ENCODE measurements at regions not wholly inside any gene's neighbourhood (a gene's known extent, or its start where the extent isn't known, plus 50 kb on each side); places are given as distances from the start of the nearest gene placed in this dataset.

DNA sequence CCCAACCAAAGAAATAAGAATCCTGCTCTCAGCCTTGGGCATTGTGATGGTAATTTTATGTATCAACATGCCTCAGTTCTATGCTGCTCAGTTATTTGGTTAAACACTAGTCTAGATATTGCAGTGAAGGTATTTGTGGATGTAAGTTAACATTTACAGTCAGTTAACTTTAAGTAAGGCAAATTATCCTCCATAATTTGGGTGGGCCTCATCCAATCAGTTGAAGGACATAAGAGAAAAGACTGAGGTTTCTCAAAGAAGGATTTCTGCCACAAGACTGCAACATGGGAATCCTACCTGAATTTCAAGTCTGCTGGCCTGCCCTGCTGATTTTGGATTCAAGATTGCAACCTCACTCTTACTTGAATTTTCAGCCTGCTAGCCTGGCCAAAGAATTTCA is 975.5 kb upstream of the ACVR2A start:
- in situ Hi-C loops (cut with MboI; ENCODE audit: low pct_unique_long_range_greater_than_20kb, low sequenced_read_pairs, unreplicated experiment): no loop called here
- TF ChIP-seq, protein P1, sequence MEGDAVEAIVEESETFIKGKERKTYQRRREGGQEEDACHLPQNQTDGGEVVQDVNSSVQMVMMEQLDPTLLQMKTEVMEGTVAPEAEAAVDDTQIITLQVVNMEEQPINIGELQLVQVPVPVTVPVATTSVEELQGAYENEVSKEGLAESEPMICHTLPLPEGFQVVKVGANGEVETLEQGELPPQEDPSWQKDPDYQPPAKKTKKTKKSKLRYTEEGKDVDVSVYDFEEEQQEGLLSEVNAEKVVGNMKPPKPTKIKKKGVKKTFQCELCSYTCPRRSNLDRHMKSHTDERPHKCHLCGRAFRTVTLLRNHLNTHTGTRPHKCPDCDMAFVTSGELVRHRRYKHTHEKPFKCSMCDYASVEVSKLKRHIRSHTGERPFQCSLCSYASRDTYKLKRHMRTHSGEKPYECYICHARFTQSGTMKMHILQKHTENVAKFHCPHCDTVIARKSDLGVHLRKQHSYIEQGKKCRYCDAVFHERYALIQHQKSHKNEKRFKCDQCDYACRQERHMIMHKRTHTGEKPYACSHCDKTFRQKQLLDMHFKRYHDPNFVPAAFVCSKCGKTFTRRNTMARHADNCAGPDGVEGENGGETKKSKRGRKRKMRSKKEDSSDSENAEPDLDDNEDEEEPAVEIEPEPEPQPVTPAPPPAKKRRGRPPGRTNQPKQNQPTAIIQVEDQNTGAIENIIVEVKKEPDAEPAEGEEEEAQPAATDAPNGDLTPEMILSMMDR (IDR thresholded peaks at IDR 0.05; ENCODE audit: extremely low read depth, insufficient read depth, missing control alignments): no peak
- no peak for DNase-seq (ENCODE audit: low spot score)

DNA sequence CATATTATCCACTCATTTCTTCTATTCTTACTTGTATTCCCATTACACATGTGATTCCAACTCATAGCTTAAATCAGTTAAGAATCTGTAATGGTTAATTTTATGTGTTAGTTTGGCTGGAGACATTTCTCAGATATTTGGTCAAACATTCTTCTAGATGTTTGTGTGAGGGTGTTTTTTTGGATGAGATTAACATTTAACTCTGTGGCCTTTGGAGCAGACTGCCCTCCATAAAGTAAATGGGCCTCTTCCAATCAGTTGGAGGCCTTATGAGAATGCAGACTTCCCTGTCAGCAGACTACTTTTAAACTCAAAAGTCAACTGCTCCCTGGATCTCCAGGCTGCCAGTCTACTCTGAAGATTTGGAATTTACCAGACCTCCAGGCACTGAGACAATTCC is 976.8 kb upstream of the ACVR2A start:
- TF ChIP-seq, protein P1 (IDR thresholded peaks at IDR 0.05; ENCODE audit: extremely low read depth, insufficient read depth, missing control alignments): no peak
- in situ Hi-C loops (cut with MboI; ENCODE audit: low pct_unique_long_range_greater_than_20kb, low sequenced_read_pairs, unreplicated experiment): no loop called here
- no peak for DNase-seq (ENCODE audit: low spot score)

DNA sequence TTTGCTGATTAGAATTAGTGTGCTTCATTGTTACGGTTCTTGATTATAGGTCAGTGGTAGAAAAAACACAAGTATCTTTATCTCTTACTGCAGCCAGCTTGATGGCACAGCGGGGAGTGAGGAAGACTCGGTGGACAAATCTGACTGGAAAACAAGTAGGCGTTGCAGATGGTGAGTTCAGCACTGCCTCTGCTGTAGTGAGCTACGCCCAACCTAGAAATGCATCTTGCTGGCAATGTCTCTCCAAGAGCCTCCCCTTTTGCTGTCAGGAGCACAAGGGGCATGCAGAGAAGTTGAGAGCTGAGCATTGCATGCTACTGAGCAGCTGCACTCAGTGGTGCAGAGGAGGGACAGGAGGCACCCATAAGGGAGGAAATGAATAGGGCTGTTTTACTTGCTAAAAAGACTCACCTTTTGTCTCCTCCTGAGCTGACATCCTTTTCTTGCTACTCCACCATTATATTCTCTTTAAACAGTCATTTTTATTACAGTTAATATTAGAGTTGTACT is 977.3 kb upstream of the ACVR2A start:
- in situ Hi-C loops (cut with MboI; ENCODE audit: low pct_unique_long_range_greater_than_20kb, low sequenced_read_pairs, unreplicated experiment): no loop called here
- DNase-seq (ENCODE audit: low spot score): no peak
- TF ChIP-seq, protein P1 (IDR thresholded peaks at IDR 0.05; ENCODE audit: extremely low read depth, insufficient read depth, missing control alignments): no peak

DNA sequence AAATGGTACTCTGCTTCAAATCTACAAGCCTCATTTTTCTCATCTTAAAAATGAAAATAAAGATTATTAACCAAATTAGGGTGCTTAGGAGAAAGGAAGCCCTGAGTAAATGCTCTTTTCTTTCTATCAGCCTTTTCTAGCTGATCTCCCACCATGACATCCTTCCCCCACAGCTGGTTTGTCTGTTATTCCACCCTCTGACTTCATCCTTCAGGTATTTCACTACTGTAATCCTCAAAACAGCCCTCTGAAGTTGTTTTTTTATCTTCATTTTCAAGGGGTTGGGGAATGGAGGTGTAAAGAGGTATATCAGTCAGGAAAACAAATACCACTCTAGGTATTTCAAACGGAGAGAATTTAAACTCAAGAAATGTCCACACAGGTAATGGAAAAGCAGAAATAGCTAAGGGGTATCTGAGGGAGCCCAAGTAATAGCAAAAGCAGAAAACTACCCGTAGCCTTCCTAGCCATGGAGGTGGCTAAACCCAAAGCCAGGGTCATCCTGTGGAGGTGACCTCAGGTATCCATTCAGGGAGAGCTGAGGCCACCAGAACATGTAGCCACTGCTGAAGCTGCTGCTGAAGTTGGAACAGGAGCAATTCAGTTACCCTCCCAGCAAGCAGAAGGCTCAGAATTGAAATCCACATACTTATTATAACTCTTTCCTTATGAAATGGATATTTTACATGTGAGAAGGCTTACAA is 990.9 kb upstream of the ACVR2A start:
- TF ChIP-seq, protein P1 (IDR thresholded peaks at IDR 0.05; ENCODE audit: extremely low read depth, insufficient read depth, missing control alignments): no peak
- no peak for DNase-seq (ENCODE audit: low spot score)

DNA sequence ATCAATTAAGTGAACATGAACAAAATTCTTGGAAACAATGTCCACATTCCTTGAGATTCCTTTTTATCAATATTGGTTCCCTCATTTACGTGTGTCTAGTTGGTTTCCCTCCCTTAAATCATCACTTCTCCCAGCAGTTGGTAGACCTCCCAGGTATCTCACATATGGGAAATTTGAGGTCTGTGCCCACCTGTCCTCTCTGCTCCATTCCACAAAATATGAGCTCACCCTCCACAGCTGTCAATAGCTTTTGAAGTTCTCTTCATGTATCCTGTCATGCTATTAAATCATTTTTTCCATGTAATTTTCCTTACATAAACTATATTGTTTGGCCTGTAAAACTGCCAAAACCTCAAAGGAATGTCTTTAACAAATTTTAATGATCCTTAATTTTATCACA is 992.2 kb upstream of the ACVR2A start:
- TF ChIP-seq, protein P1 (IDR thresholded peaks at IDR 0.05; ENCODE audit: extremely low read depth, insufficient read depth, missing control alignments): no peak
- in situ Hi-C loops (cut with MboI; ENCODE audit: low pct_unique_long_range_greater_than_20kb, low sequenced_read_pairs, unreplicated experiment): no loop called here
- no peak for DNase-seq (ENCODE audit: low spot score)

More for the DNA sequence above, 990.9 kb upstream of the ACVR2A start:
- in situ Hi-C loops (cut with MboI; ENCODE audit: low pct_unique_long_range_greater_than_20kb, low sequenced_read_pairs, unreplicated experiment): no loop called here

DNA sequence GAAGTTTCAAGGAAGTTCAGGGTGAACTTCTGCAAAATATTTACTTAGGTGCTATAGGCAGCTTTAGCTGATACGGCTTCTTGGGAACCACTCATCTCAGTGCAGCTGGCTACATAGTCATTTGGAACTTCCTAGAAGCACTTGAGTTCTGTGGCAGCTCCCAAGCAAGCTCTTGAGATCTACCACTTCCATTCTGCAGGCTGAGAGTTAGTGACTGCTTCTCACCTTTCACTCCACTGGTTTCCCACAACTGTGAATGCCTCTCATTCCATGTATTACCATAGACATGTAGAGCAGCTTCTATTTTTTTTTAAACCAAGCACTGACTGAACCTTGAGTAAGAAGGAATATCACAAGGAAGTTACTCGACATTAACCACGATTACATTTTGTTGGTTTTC is 994.1 kb upstream of the ACVR2A start:
- DNase-seq (ENCODE audit: low spot score): no peak
- in situ Hi-C loops (cut with MboI; ENCODE audit: low pct_unique_long_range_greater_than_20kb, low sequenced_read_pairs, unreplicated experiment): no loop called here
- TF ChIP-seq, protein P1 (IDR thresholded peaks at IDR 0.05; ENCODE audit: extremely low read depth, insufficient read depth, missing control alignments): no peak

Measured in GM13977 (cell line).